ENCODE measurements at regions not wholly inside any gene's neighbourhood (a gene's known extent, or its start where the extent isn't known, plus 50 kb on each side); places are given as distances from the start of the nearest gene placed in this dataset.

- H3K14ac ChIP-seq (ENCODE audit: low read length), result no peak overlapping the region
- WGBS (ENCODE audit: extremely low coverage, insufficient coverage, insufficient read length), result no CpG with 5 or more reads among the region's 4 CpGs
Observed at GRCh38 chr1:83813576-83813975, 185.4 kb downstream of the TTLL7 start.

GRCh38 chr1:83810144-83810543 lies 188.8 kb downstream of the TTLL7 start:
- H3K23ac ChIP-seq (ENCODE audit: low read length), result no peak overlapping the region
- H2AK5ac ChIP-seq (ENCODE audit: low read length), result no peak overlapping the region
- H3K14ac ChIP-seq (ENCODE audit: low read length), result no peak overlapping the region
- H3K27ac ChIP-seq (ENCODE audit: low read depth, low read length), result no peak overlapping the region
- H3K27me3 ChIP-seq (ENCODE audit: insufficient read depth, low read length), result no peaks in the 10 kb centered on the region
- no peaks in the 10 kb centered on the region for H3K36me3 ChIP-seq (ENCODE audit: control insufficient read depth in 1 of 2, insufficient read depth in 2 of 2, low read length in 2 of 2)
- H3K79me1 ChIP-seq (ENCODE audit: low read length), result no peaks in the 10 kb centered on the region
- H3K4ac ChIP-seq (ENCODE audit: low read depth, low read length), result no peak overlapping the region
- no peak overlapping the region for H4K12ac ChIP-seq (ENCODE audit: low read depth, low read length)
- DNase-seq, result no peak
- no peak overlapping the region for H2BK5ac ChIP-seq (ENCODE audit: low read depth, low read length, poor library complexity)
- H3K18ac ChIP-seq (ENCODE audit: low read length), result no peak overlapping the region
- no peaks in the 10 kb centered on the region for H3K4me1 ChIP-seq (ENCODE audit: control insufficient read depth in 1 of 2, insufficient read depth in 2 of 2, low read length in 2 of 2)
- no peak overlapping the region for H3K9ac ChIP-seq (ENCODE audit: low read length)
- no peak overlapping the region for H4K91ac ChIP-seq (ENCODE audit: low read depth, low read length)
- H3K4me2 ChIP-seq (ENCODE audit: low read length), result no peak overlapping the region
- H2AFZ ChIP-seq (ENCODE audit: insufficient read depth, low read length, poor library complexity), result no peak overlapping the region
- no CpG with 5 or more reads among the region's 4 CpGs for WGBS (ENCODE audit: extremely low coverage, insufficient coverage, insufficient read length)
- no peaks in the 10 kb centered on the region for H3K79me2 ChIP-seq (ENCODE audit: control insufficient read depth, insufficient read depth, low read length, poor library complexity)
- no peaks in the 10 kb centered on the region for H3K9me3 ChIP-seq (ENCODE audit: insufficient read depth, low read depth, low read length)
- no peak overlapping the region for H2BK12ac ChIP-seq (ENCODE audit: low read length)
- H2BK120ac ChIP-seq (ENCODE audit: insufficient read depth, low read length, poor library complexity), result no peak overlapping the region
- H4K8ac ChIP-seq (ENCODE audit: low read depth, low read length), result no peak overlapping the region
- H3K4me3 ChIP-seq (ENCODE audit: low read depth, low read length), result no peak overlapping the region

More at GRCh38 chr1:83813576-83813975, 185.4 kb downstream of the TTLL7 start:
- no peak overlapping the region for H3K4me2 ChIP-seq (ENCODE audit: low read length)
- no peak overlapping the region for H3K4ac ChIP-seq (ENCODE audit: low read depth, low read length)
- no peaks in the 10 kb centered on the region for H3K79me1 ChIP-seq (ENCODE audit: low read length)
- no peak overlapping the region for H2BK12ac ChIP-seq (ENCODE audit: low read length)
- no peak overlapping the region for H3K27ac ChIP-seq (ENCODE audit: low read depth, low read length)
- H3K79me2 ChIP-seq (ENCODE audit: control insufficient read depth, insufficient read depth, low read length, poor library complexity), result no peaks in the 10 kb centered on the region
- H4K91ac ChIP-seq (ENCODE audit: low read depth, low read length), result no peak overlapping the region
- no peak overlapping the region for H3K23ac ChIP-seq (ENCODE audit: low read length)
- H3K18ac ChIP-seq (ENCODE audit: low read length), result no peak overlapping the region
- peaks cover 0 to 2% of the 10 kb centered on the region in 2 experiments for H3K4me1 ChIP-seq (ENCODE audit: control insufficient read depth in 1 of 2, insufficient read depth in 2 of 2, low read length in 2 of 2)
- H2AK5ac ChIP-seq (ENCODE audit: low read length), result no peak overlapping the region
- H3K9ac ChIP-seq (ENCODE audit: low read length), result no peak overlapping the region
- no peak overlapping the region for H4K8ac ChIP-seq (ENCODE audit: low read depth, low read length)
- no peaks in the 10 kb centered on the region for H3K27me3 ChIP-seq (ENCODE audit: insufficient read depth, low read length)
- no peaks in the 10 kb centered on the region for H3K9me3 ChIP-seq (ENCODE audit: insufficient read depth, low read depth, low read length)
- H4K12ac ChIP-seq (ENCODE audit: low read depth, low read length), result no peak overlapping the region
- no peaks in the 10 kb centered on the region for H3K36me3 ChIP-seq (ENCODE audit: control insufficient read depth in 1 of 2, insufficient read depth in 2 of 2, low read length in 2 of 2)
- no peak overlapping the region for H3K4me3 ChIP-seq (ENCODE audit: low read depth, low read length)
- H2AFZ ChIP-seq (ENCODE audit: insufficient read depth, low read length, poor library complexity), result no peak overlapping the region
- H2BK120ac ChIP-seq (ENCODE audit: insufficient read depth, low read length, poor library complexity), result no peak overlapping the region
- H2BK5ac ChIP-seq (ENCODE audit: low read depth, low read length, poor library complexity), result no peak overlapping the region
- DNase-seq, result no peak

GRCh38 chr1:83808536-83808935 lies 190.4 kb downstream of the TTLL7 start:
- H4K12ac ChIP-seq (ENCODE audit: low read depth, low read length), result no peak overlapping the region
- H3K23ac ChIP-seq (ENCODE audit: low read length), result no peak overlapping the region
- H3K9me3 ChIP-seq (ENCODE audit: insufficient read depth, low read depth, low read length), result no peaks in the 10 kb centered on the region
- no peak overlapping the region for H3K4ac ChIP-seq (ENCODE audit: low read depth, low read length)
- no peak overlapping the region for H3K4me2 ChIP-seq (ENCODE audit: low read length)
- H3K79me1 ChIP-seq (ENCODE audit: low read length), result no peaks in the 10 kb centered on the region
- H3K27ac ChIP-seq (ENCODE audit: low read depth, low read length), result no peak overlapping the region
- H3K4me1 ChIP-seq (ENCODE audit: control insufficient read depth in 1 of 2, insufficient read depth in 2 of 2, low read length in 2 of 2), result no peaks in the 10 kb centered on the region
- H3K4me3 ChIP-seq (ENCODE audit: low read depth, low read length), result no peak overlapping the region
- H4K91ac ChIP-seq (ENCODE audit: low read depth, low read length), result no peak overlapping the region
- no peak overlapping the region for H4K8ac ChIP-seq (ENCODE audit: low read depth, low read length)
- no peak overlapping the region for H2AK5ac ChIP-seq (ENCODE audit: low read length)
- no peaks in the 10 kb centered on the region for H3K36me3 ChIP-seq (ENCODE audit: control insufficient read depth in 1 of 2, insufficient read depth in 2 of 2, low read length in 2 of 2)
- no peak overlapping the region for H2BK5ac ChIP-seq (ENCODE audit: low read depth, low read length, poor library complexity)
- DNase-seq, result no peak
- no peak overlapping the region for H3K9ac ChIP-seq (ENCODE audit: low read length)
- no peak overlapping the region for H2BK12ac ChIP-seq (ENCODE audit: low read length)
- H3K27me3 ChIP-seq (ENCODE audit: insufficient read depth, low read length), result no peaks in the 10 kb centered on the region
- no peak overlapping the region for H3K18ac ChIP-seq (ENCODE audit: low read length)
- H3K79me2 ChIP-seq (ENCODE audit: control insufficient read depth, insufficient read depth, low read length, poor library complexity), result no peaks in the 10 kb centered on the region
- H3K14ac ChIP-seq (ENCODE audit: low read length), result no peak overlapping the region
- H2BK120ac ChIP-seq (ENCODE audit: insufficient read depth, low read length, poor library complexity), result no peak overlapping the region
- H2AFZ ChIP-seq (ENCODE audit: insufficient read depth, low read length, poor library complexity), result no peak overlapping the region

- Histone ChIP-seq H3K4ac (ENCODE audit: low read depth, low read length) (no peak overlapping the region), H3K4me2 (ENCODE audit: low read length) (no peak overlapping the region), H3K14ac (ENCODE audit: low read length) (no peak overlapping the region), H2AFZ (ENCODE audit: insufficient read depth, low read length, poor library complexity) (no peak overlapping the region), H2AK5ac (ENCODE audit: low read length) (no peak overlapping the region), H3K27me3 (ENCODE audit: insufficient read depth, low read length) (no peaks in the 10 kb centered on the region), H3K36me3 (ENCODE audit: control insufficient read depth in 1 of 2, insufficient read depth in 2 of 2, low read length in 2 of 2) (no peaks in the 10 kb centered on the region), H3K4me3 (ENCODE audit: low read depth, low read length) (no peak overlapping the region), H3K79me2 (ENCODE audit: control insufficient read depth, insufficient read depth, low read length, poor library complexity) (no peaks in the 10 kb centered on the region), H3K18ac (ENCODE audit: low read length) (no peak overlapping the region), H4K8ac (ENCODE audit: low read depth, low read length) (no peak overlapping the region), H3K79me1 (ENCODE audit: low read length) (no peaks in the 10 kb centered on the region), H2BK12ac (ENCODE audit: low read length) (no peak overlapping the region), H2BK5ac (ENCODE audit: low read depth, low read length, poor library complexity) (no peak overlapping the region), H3K9ac (ENCODE audit: low read length) (no peak overlapping the region), H4K91ac (ENCODE audit: low read depth, low read length) (no peak overlapping the region), H3K23ac (ENCODE audit: low read length) (no peak overlapping the region), H3K4me1 (ENCODE audit: control insufficient read depth in 1 of 2, insufficient read depth in 2 of 2, low read length in 2 of 2) (no peaks in the 10 kb centered on the region), H3K9me3 (ENCODE audit: insufficient read depth, low read depth, low read length) (no peaks in the 10 kb centered on the region), H2BK120ac (ENCODE audit: insufficient read depth, low read length, poor library complexity) (no peak overlapping the region), H4K12ac (ENCODE audit: low read depth, low read length) (no peak overlapping the region), H3K27ac (ENCODE audit: low read depth, low read length) (no peak overlapping the region)
- no peak for DNase-seq
- WGBS (ENCODE audit: extremely low coverage, insufficient coverage, insufficient read length), result no CpG with 5 or more reads among the region's 3 CpGs
Observed at GRCh38 chr1:83807821-83808220, 191.1 kb downstream of the TTLL7 start.
